Liver (tissue), 8 donors: ENCODE measurements at regions not wholly inside any gene's neighbourhood (a gene's known extent, or its start where the extent isn't known, plus 50 kb on each side); places are given as distances from the start of the nearest gene placed in this dataset.

Experiments
- DNase-seq: peaks from one replicate; pipeline ENCODE4 v3.0.0-alpha.2; 2017; ENCODE audit warnings: low spot score
- H3K27ac ChIP-seq, 2 donors: one replicate each; pipeline ENCODE4 v1.7.0; 2013; ENCODE audit warnings: inconsistent platforms in 2 of 2, low read length in 2 of 2, control low read depth in 1 of 2, low read depth in 1 of 2, mild to moderate bottlenecking in 1 of 2
- H3K27me3 ChIP-seq, 4 donors: one replicate each; pipeline versions ENCODE4 v1.6.1 to v1.7.0; 2013; ENCODE audit warnings: low read length in 3 of 4, inconsistent platforms in 1 of 4, mild to moderate bottlenecking in 1 of 4, moderate library complexity in 1 of 4; ENCODE audit not compliant: control insufficient read depth in 4 of 4, insufficient read depth in 4 of 4
- H3K36me3 ChIP-seq, 4 donors: one replicate each; pipeline versions ENCODE4 v1.6.1 to v1.7.0; 2013; ENCODE audit warnings: low read length in 3 of 4, mild to moderate bottlenecking in 3 of 4, low read depth in 1 of 4, moderate library complexity in 1 of 4; ENCODE audit not compliant: control insufficient read depth in 4 of 4, insufficient read depth in 3 of 4
- H3K4me1 ChIP-seq, 4 donors: one replicate each; pipeline versions ENCODE4 v1.6.1 to v1.7.0; 2013; ENCODE audit warnings: low read length in 3 of 4, mild to moderate bottlenecking in 3 of 4, moderate library complexity in 1 of 4; ENCODE audit not compliant: control insufficient read depth in 4 of 4, insufficient read depth in 4 of 4
- H3K4me3 ChIP-seq, 3 donors: one replicate each; pipeline versions ENCODE4 v1.6.1 to v1.7.0; 2013; ENCODE audit warnings: low read length in 3 of 3, control low read depth in 1 of 3, low read depth in 1 of 3, mild to moderate bottlenecking in 1 of 3
- H3K9ac ChIP-seq, 2 donors: one replicate each; pipeline ENCODE4 v1.7.0; 2013; ENCODE audit warnings: low read length in 2 of 2, mild to moderate bottlenecking in 2 of 2, moderate library complexity in 2 of 2, control low read depth in 1 of 2, low read depth in 1 of 2
- H3K9me3 ChIP-seq, 4 donors: one replicate each; pipeline versions ENCODE4 v1.6.1 to v1.7.0; 2013; ENCODE audit warnings: low read length in 3 of 4; ENCODE audit not compliant: control insufficient read depth in 4 of 4
- ATF3 ChIP-seq: IDR thresholded peaks from 2 replicates; pipeline ENCODE4 v1.6.1; 2016; ENCODE audit warnings: antibody characterized with exemption
- EGR1 ChIP-seq, 2 donors: IDR thresholded peaks; 2 replicates each; pipeline ENCODE4 v1.6.1; 2016 to 2018; ENCODE audit warnings: antibody characterized with exemption in 2 of 2, low read depth in 2 of 2
- FOXA1 ChIP-seq: IDR thresholded peaks from 2 replicates; pipeline ENCODE4 v1.6.1; 2016; ENCODE audit warnings: antibody characterized with exemption
- FOXA2 ChIP-seq: IDR thresholded peaks from 2 replicates; pipeline ENCODE4 v1.6.1; 2016; ENCODE audit warnings: antibody characterized with exemption
- GABPA ChIP-seq, 2 donors: IDR thresholded peaks in 1 of 2; conservative IDR thresholded peaks in 1 of 2; 2 replicates each; pipeline ENCODE4 v1.6.1; 2016; ENCODE audit warnings: antibody characterized with exemption in 2 of 2, mild to moderate bottlenecking in 1 of 2, moderate library complexity in 1 of 2
- HNF4A ChIP-seq, 2 donors: conservative IDR thresholded peaks; 2 replicates each; pipeline ENCODE4 v1.6.1; 2016; ENCODE audit warnings: antibody characterized with exemption in 2 of 2, mild to moderate bottlenecking in 2 of 2
- HNF4G ChIP-seq: IDR thresholded peaks from 2 replicates; pipeline ENCODE4 v1.6.1; 2016; ENCODE audit warnings: antibody characterized with exemption
- JUND ChIP-seq, 2 donors: IDR thresholded peaks; 2 replicates each; pipeline ENCODE4 v1.6.1; 2016; ENCODE audit warnings: antibody characterized with exemption in 2 of 2
- NR2F2 ChIP-seq: IDR thresholded peaks from 2 replicates; pipeline ENCODE4 v1.6.1; 2016; ENCODE audit warnings: antibody characterized with exemption
- RAD21 ChIP-seq, 2 donors: IDR thresholded peaks; 2 replicates each; pipeline ENCODE4 v1.6.1; 2016; ENCODE audit warnings: antibody characterized with exemption in 2 of 2, mild to moderate bottlenecking in 2 of 2
- RXRA ChIP-seq, 2 donors: IDR thresholded peaks; 2 replicates each; pipeline ENCODE4 v1.6.1; 2017 to 2018; ENCODE audit warnings: antibody characterized with exemption in 2 of 2, mild to moderate bottlenecking in 1 of 2
- SP1 ChIP-seq: IDR thresholded peaks from 2 replicates; pipeline ENCODE4 v1.6.1; 2018; ENCODE audit warnings: antibody characterized with exemption, mild to moderate bottlenecking
- TAF1 ChIP-seq: conservative IDR thresholded peaks from 2 replicates; pipeline ENCODE4 v1.6.1; 2016; ENCODE audit warnings: antibody characterized with exemption, mild to moderate bottlenecking
- YY1 ChIP-seq: IDR thresholded peaks from 2 replicates; pipeline ENCODE4 v1.6.1; 2016; ENCODE audit warnings: antibody characterized with exemption, mild to moderate bottlenecking
- WGBS: extraction: QIAGEN DNeasy Blood & Tissue Kit; methylation state at CpG from one replicate; pipeline ENCODE4 v1.1.7; 2013; 5-methylcytosine and 5-hydroxymethylcytosine counted together
- TF ChIP-seq, protein P1 (sequence below): fragments of 150-350 bp; IDR thresholded peaks from 2 replicates; pipeline ENCODE4 v1.5.1; 2017; ENCODE audit warnings: improper control_type of control experiment, low read depth, low read length; ENCODE audit not compliant: missing input control
- TF ChIP-seq, protein P2 (sequence below): IDR thresholded peaks from 2 replicates; pipeline ENCODE4 v1.6.1; 2016; ENCODE audit warnings: antibody characterized with exemption
- TF ChIP-seq, protein P3 (sequence below): IDR thresholded peaks from 2 replicates; pipeline ENCODE4 v1.6.1; 2016; ENCODE audit warnings: antibody characterized with exemption, mild to moderate bottlenecking
- TF ChIP-seq, protein P4 (sequence below): IDR thresholded peaks from 2 replicates; pipeline ENCODE4 v1.6.1; 2016; ENCODE audit warnings: antibody characterized with exemption
- donor health status: healthy.
- donor health status: healthy.
- donor health status: healthy.
- donor health status: healthy.
- donor health status: healthy.

DNA sequence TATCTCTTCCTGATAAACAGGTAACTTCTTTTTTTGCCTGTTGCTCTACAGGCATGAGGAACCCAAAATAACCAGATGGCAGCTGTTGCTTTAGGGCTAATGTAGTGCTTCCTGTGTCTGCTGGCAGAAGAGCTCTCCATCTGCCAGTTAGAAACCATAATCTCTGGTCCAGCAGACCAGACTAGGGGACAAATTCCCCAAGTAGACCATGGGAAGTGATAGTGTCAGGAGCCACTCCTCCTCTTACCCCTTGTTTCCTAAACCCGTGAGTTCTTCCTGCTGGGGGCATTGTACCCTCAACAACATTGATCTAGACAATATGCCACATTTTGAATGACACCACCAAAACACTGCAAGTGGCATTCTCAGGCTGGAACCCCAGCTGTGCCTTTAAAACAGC is 135.9 kb downstream of the DLEU7 start (continued):
- no peak for TF ChIP-seq ATF3
- no peak for TF ChIP-seq EGR1 (IDR thresholded peaks at IDR 0.05; ENCODE audit: low read depth in 2 of 2)
- TF ChIP-seq JUND (IDR thresholded peaks at IDR 0.05): no peak

DNA sequence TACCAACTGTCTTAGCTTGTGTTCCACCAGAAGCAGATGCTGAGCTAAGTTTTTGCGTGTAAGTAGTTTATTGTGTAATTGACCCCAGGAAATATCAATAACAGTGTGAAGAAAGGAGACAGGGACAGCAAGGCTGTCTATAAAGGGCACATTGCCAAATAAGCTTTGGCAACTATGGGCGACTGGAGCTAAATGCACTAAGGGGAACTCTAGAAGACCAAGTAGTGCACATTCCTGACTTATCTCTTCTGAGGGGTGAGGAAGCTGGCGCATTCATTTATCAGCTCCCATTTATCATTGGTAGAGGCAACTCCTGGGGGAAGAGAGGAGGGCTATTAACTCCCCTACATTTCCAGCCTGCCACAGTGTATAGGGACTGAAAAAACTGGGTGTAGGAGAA is 135.0 kb downstream of the DLEU7 start:
- Histone ChIP-seq H3K27me3 (no peaks in the 10 kb centered on the region), H3K4me1 (no peaks in the 10 kb centered on the region), H3K27ac (no peak overlapping the region), H3K36me3 (no peaks in the 10 kb centered on the region), H3K9ac (no peak overlapping the region), H3K9me3 (no peaks in the 10 kb centered on the region), H3K4me3 (no peak overlapping the region)
- no peak for DNase-seq
- TF ChIP-seq, protein P1, sequence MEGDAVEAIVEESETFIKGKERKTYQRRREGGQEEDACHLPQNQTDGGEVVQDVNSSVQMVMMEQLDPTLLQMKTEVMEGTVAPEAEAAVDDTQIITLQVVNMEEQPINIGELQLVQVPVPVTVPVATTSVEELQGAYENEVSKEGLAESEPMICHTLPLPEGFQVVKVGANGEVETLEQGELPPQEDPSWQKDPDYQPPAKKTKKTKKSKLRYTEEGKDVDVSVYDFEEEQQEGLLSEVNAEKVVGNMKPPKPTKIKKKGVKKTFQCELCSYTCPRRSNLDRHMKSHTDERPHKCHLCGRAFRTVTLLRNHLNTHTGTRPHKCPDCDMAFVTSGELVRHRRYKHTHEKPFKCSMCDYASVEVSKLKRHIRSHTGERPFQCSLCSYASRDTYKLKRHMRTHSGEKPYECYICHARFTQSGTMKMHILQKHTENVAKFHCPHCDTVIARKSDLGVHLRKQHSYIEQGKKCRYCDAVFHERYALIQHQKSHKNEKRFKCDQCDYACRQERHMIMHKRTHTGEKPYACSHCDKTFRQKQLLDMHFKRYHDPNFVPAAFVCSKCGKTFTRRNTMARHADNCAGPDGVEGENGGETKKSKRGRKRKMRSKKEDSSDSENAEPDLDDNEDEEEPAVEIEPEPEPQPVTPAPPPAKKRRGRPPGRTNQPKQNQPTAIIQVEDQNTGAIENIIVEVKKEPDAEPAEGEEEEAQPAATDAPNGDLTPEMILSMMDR: no peak
- TF ChIP-seq EGR1 (IDR thresholded peaks at IDR 0.05; ENCODE audit: low read depth in 2 of 2) (no peak), NR2F2 (no peak), TAF1 (no peak), HNF4A (conservative IDR thresholded peaks at IDR 0.05) (no peak), ATF3 (no peak), SP1 (no peak), GABPA (IDR thresholded peaks at IDR 0.05 in 1 of 2, conservative IDR thresholded peaks at IDR 0.05 in 1 of 2) (no peak), FOXA2 (no peak), FOXA1 (no peak), HNF4G (no peak), RAD21 (IDR thresholded peaks at IDR 0.05) (no peak), YY1 (no peak), RXRA (IDR thresholded peaks at IDR 0.05) (no peak), JUND (IDR thresholded peaks at IDR 0.05) (no peak)
- TF ChIP-seq, protein P2, sequence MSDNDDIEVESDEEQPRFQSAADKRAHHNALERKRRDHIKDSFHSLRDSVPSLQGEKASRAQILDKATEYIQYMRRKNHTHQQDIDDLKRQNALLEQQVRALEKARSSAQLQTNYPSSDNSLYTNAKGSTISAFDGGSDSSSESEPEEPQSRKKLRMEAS: no peak
- TF ChIP-seq, protein P3, sequence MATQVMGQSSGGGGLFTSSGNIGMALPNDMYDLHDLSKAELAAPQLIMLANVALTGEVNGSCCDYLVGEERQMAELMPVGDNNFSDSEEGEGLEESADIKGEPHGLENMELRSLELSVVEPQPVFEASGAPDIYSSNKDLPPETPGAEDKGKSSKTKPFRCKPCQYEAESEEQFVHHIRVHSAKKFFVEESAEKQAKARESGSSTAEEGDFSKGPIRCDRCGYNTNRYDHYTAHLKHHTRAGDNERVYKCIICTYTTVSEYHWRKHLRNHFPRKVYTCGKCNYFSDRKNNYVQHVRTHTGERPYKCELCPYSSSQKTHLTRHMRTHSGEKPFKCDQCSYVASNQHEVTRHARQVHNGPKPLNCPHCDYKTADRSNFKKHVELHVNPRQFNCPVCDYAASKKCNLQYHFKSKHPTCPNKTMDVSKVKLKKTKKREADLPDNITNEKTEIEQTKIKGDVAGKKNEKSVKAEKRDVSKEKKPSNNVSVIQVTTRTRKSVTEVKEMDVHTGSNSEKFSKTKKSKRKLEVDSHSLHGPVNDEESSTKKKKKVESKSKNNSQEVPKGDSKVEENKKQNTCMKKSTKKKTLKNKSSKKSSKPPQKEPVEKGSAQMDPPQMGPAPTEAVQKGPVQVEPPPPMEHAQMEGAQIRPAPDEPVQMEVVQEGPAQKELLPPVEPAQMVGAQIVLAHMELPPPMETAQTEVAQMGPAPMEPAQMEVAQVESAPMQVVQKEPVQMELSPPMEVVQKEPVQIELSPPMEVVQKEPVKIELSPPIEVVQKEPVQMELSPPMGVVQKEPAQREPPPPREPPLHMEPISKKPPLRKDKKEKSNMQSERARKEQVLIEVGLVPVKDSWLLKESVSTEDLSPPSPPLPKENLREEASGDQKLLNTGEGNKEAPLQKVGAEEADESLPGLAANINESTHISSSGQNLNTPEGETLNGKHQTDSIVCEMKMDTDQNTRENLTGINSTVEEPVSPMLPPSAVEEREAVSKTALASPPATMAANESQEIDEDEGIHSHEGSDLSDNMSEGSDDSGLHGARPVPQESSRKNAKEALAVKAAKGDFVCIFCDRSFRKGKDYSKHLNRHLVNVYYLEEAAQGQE: no peak
- TF ChIP-seq, protein P4, sequence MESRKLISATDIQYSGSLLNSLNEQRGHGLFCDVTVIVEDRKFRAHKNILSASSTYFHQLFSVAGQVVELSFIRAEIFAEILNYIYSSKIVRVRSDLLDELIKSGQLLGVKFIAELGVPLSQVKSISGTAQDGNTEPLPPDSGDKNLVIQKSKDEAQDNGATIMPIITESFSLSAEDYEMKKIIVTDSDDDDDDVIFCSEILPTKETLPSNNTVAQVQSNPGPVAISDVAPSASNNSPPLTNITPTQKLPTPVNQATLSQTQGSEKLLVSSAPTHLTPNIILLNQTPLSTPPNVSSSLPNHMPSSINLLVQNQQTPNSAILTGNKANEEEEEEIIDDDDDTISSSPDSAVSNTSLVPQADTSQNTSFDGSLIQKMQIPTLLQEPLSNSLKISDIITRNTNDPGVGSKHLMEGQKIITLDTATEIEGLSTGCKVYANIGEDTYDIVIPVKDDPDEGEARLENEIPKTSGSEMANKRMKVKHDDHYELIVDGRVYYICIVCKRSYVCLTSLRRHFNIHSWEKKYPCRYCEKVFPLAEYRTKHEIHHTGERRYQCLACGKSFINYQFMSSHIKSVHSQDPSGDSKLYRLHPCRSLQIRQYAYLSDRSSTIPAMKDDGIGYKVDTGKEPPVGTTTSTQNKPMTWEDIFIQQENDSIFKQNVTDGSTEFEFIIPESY: no peak
- 44% methylated on average over 3 of the region's 3 CpGs for WGBS
